ENCODE measurements at regions not wholly inside any gene's neighbourhood (a gene's known extent, or its start where the extent isn't known, plus 50 kb on each side); places are given as distances from the start of the nearest gene placed in this dataset.
A peak's percentile ranks its signal among the peaks of the same experiment; 100 is the strongest.

GRCh38 chr13:64255988-64256387 is 2840.3 kb upstream of the PCDH20 start:
- TF ChIP-seq EZH2 (IDR thresholded peaks at IDR 0.05) (no peak), POLR2AphosphoS5 (IDR thresholded peaks at IDR 0.05; ENCODE audit: borderline replicate concordance, low read depth, low read length) (peak; percentile 33; the same call in 1 of the 2 replicates), FOXP2 (optimal IDR thresholded peaks at IDR 0.05; ENCODE audit: control extremely low read depth, extremely low read length, insufficient read depth) (no peak)
